ENCODE measurements at regions not wholly inside any gene's neighbourhood (a gene's known extent, or its start where the extent isn't known, plus 50 kb on each side); places are given as distances from the start of the nearest gene placed in this dataset.

GRCh38 chr15:87145696-87146095, 1066.0 kb downstream of the AGBL1 start:
- dilution Hi-C loops (cut with HindIII; ENCODE audit: low sequenced_read_pairs, unreplicated experiment) (no loop called here), in situ Hi-C loops (cut with MboI; ENCODE audit: low sequenced_read_pairs) (no loop called here), intact Hi-C loops (cut with micrococcal nuclease) (no loop called here)
- no peak overlapping the region for H4K91ac ChIP-seq (ENCODE audit: insufficient read depth, low read depth, low read length)
- no peaks in the 10 kb centered on the region for H3K9me1 ChIP-seq (ENCODE audit: insufficient read depth, low read length)
- no peak overlapping the region for H2BK15ac ChIP-seq (ENCODE audit: low read depth, low read length)
- H2BK5ac ChIP-seq (ENCODE audit: low read depth, low read length, poor library complexity, severe bottlenecking) = no peak overlapping the region
- no peak overlapping the region for H3K14ac ChIP-seq (replicated peaks; ENCODE audit: low read depth, low read length)
- H3K4me1 ChIP-seq (ENCODE audit: control insufficient read depth, insufficient read depth, low read length) = no peaks in the 10 kb centered on the region
- H3K4me2 ChIP-seq (ENCODE audit: low read depth, low read length) = no peak overlapping the region
- no peak overlapping the region for H3K9ac ChIP-seq (ENCODE audit: low read depth, low read length)
- CTCF ChIA-PET = no interaction called here
- H4K5ac ChIP-seq (ENCODE audit: low read depth, low read length) = no peak overlapping the region
- TF ChIP-seq FOS (IDR thresholded peaks at IDR 0.05; ENCODE audit: low read depth, low read length) (no peak), CTCF (conservative IDR thresholded peaks at IDR 0.05; ENCODE audit: low read depth, low read length) (no peak), MAFK (IDR thresholded peaks at IDR 0.05; ENCODE audit: low read depth, low read length) (no peak), BHLHE40 (IDR thresholded peaks at IDR 0.05; ENCODE audit: low read depth, low read length) (no peak), RFX5 (IDR thresholded peaks at IDR 0.05; ENCODE audit: low read depth, low read length) (no peak), MXI1 (IDR thresholded peaks at IDR 0.05; ENCODE audit: borderline replicate concordance, low read depth, low read length) (no peak), MAZ (IDR thresholded peaks at IDR 0.05; ENCODE audit: borderline replicate concordance, low read depth, low read length) (no peak), RAD21 (IDR thresholded peaks at IDR 0.05; ENCODE audit: low read length) (no peak), CEBPB (IDR thresholded peaks at IDR 0.05; ENCODE audit: low read depth, low read length) (no peak), SMC3 (IDR thresholded peaks at IDR 0.05; ENCODE audit: low read depth, low read length) (no peak)
- WGBS, 2 experiments (ENCODE audit: extremely low coverage in 2 of 2, insufficient read length in 1 of 2) = no CpG with 5 or more reads among the region's 2 CpGs
- no peak overlapping the region for H3K27ac ChIP-seq (ENCODE audit: insufficient read depth, low read length)
- BruUV-seq (replicated peaks) = no TSS peak
- H3K18ac ChIP-seq (ENCODE audit: low read depth, low read length) = no peak overlapping the region
- H3K79me1 ChIP-seq (ENCODE audit: low read depth in 1 of 2, low read length in 2 of 2) = no peaks in the 10 kb centered on the region
- no peaks in the 10 kb centered on the region for H3K27me3 ChIP-seq (ENCODE audit: control insufficient read depth, insufficient read depth, low read length)
- H3K36me3 ChIP-seq (ENCODE audit: control insufficient read depth, insufficient read depth, low read length) = no peaks in the 10 kb centered on the region
- H2AFZ ChIP-seq (replicated peaks; ENCODE audit: low read length, poor library complexity) = no peak overlapping the region
- no peak overlapping the region for H3K23ac ChIP-seq (ENCODE audit: low read depth, low read length)
- H4K20me1 ChIP-seq (ENCODE audit: insufficient read depth, low read length) = no peaks in the 10 kb centered on the region
- H3K9me3 ChIP-seq (ENCODE audit: control insufficient read depth, insufficient read depth, low read length) = peaks cover 5% of the 10 kb centered on the region
- no peak overlapping the region for H2BK20ac ChIP-seq (ENCODE audit: low read depth, low read length)
- no peak overlapping the region for H2BK120ac ChIP-seq (ENCODE audit: low read depth, low read length)
- H2AK5ac ChIP-seq (ENCODE audit: low read depth, low read length) = no peak overlapping the region
- H3K4me3 ChIP-seq (ENCODE audit: insufficient read depth, low read depth, low read length) = no peak overlapping the region
- H4K8ac ChIP-seq (ENCODE audit: low read depth in 2 of 2, low read length in 2 of 2) = no peak overlapping the region
- POLR2A ChIA-PET (ENCODE audit: unreplicated experiment) = interaction anchor here (0.7 kb wide), 1 partner anchor 351 kb away, joined by 3 read pairs; no protein-coding TSS in a partner anchor
- H3K56ac ChIP-seq (ENCODE audit: extremely low read depth, insufficient read depth, low read length) = no peak overlapping the region
- ATAC-seq (ENCODE audit: low read depth) (no peak), DNase-seq (no peak)
- no peak overlapping the region for H2AK9ac ChIP-seq (replicated peaks; ENCODE audit: low read depth, low read length, poor library complexity)
- H3K4ac ChIP-seq (ENCODE audit: low read depth, low read length) = no peak overlapping the region
